Sciatic nerve (tissue), 2 donors: ENCODE measurements at regions not wholly inside any gene's neighbourhood (a gene's known extent, or its start where the extent isn't known, plus 50 kb on each side); places are given as distances from the start of the nearest gene placed in this dataset.

Source experiments
- ATAC-seq: fragments of 200-7000 bp; cut with Tn5 transposase; one replicate; pipeline ENCODE4 v1.9.1; 2020; ENCODE audit warnings: mild to moderate bottlenecking, moderate library complexity
- DNase-seq: peaks from one replicate; pipeline ENCODE4 v3.0.0-alpha.2; 2020; ENCODE audit warnings: low spot score
- intact Hi-C: fragments of 100-400 bp; cut with DNase I; formaldehyde crosslinking; loops from one replicate; pipeline ENCODE4 v1.14.2; 2022
- donor health status: DM: no; HTN: no; CAD: no.
- donor health status: DM: no; HTN: no; CAD: no.

- DNase-seq (no peak), ATAC-seq (no peak)
- intact Hi-C loops: no loop called here
These were observed 294.4 kb downstream of the MN1 start for GRCh38 chr22:27507111-27507611.

GRCh38 chr22:27507935-27508526, 293.5 kb downstream of the MN1 start:
- DNase-seq (no peak), ATAC-seq (no peak)
- intact Hi-C loops: no loop called here

GRCh38 chr22:27509132-27509920, 292.2 kb downstream of the MN1 start:
- intact Hi-C loops: no loop called here
- DNase-seq (no peak), ATAC-seq (no peak)

- ATAC-seq: no peak
- intact Hi-C loops: no loop called here
- DNase-seq: no peak
These were observed 291.5 kb downstream of the MN1 start for GRCh38 chr22:27510024-27510423.

- peak; percentile 85 for ATAC-seq
- intact Hi-C loops: no loop called here
These were observed 289.2 kb downstream of the MN1 start for GRCh38 chr22:27512283-27512761.

GRCh38 chr22:27513021-27513420, 288.5 kb downstream of the MN1 start:
- ATAC-seq: no peak
- intact Hi-C loops: no loop called here
- no peak for DNase-seq

More at GRCh38 chr22:27512283-27512761, 289.2 kb downstream of the MN1 start:
- peak; percentile 85 for DNase-seq

- intact Hi-C loops: no loop called here
- DNase-seq (peak; percentile 74), ATAC-seq (peak; percentile 89)
These were observed 286.7 kb downstream of the MN1 start for GRCh38 chr22:27514601-27515523.

GRCh38 chr22:27517361-27518155, 284.0 kb downstream of the MN1 start:
- ATAC-seq: no peak
- DNase-seq: no peak
- intact Hi-C loops: no loop called here

- intact Hi-C loops: no loop called here
- ATAC-seq: no peak
- DNase-seq: no peak
These were observed 282.8 kb downstream of the MN1 start for GRCh38 chr22:27518531-27519340.

GRCh38 chr22:27523711-27524110, 277.8 kb downstream of the MN1 start:
- ATAC-seq: no peak
- intact Hi-C loops: no loop called here
- no peak for DNase-seq

GRCh38 chr22:27525711-27526110, 275.8 kb downstream of the MN1 start:
- intact Hi-C loops: no loop called here
- ATAC-seq (no peak), DNase-seq (no peak)

- no peak for ATAC-seq
- intact Hi-C loops: no loop called here
- DNase-seq: no peak
These were observed 274.7 kb downstream of the MN1 start for GRCh38 chr22:27526901-27527300.

GRCh38 chr22:27531782-27532530, 269.6 kb downstream of the MN1 start:
- DNase-seq (no peak), ATAC-seq (no peak)
- intact Hi-C loops: no loop called here

- intact Hi-C loops: no loop called here
- ATAC-seq (no peak), DNase-seq (no peak)
These were observed 268.3 kb downstream of the MN1 start for GRCh38 chr22:27533105-27533745.

- no peak for ATAC-seq
- intact Hi-C loops: no loop called here
These were observed 266.8 kb downstream of the MN1 start for GRCh38 chr22:27534720-27535125.

GRCh38 chr22:27535452-27535851, 266.1 kb downstream of the MN1 start:
- ATAC-seq (no peak), DNase-seq (no peak)
- intact Hi-C loops: no loop called here

More at GRCh38 chr22:27534720-27535125, 266.8 kb downstream of the MN1 start:
- no peak for DNase-seq

- peak; percentile 56 for ATAC-seq
- intact Hi-C loops: no loop called here
- no peak for DNase-seq
These were observed 264.1 kb downstream of the MN1 start for GRCh38 chr22:27537501-27537900.
